ENCODE measurements at regions not wholly inside any gene's neighbourhood (a gene's known extent, or its start where the extent isn't known, plus 50 kb on each side); places are given as distances from the start of the nearest gene placed in this dataset.
A peak's percentile ranks its signal among the peaks of the same experiment; 100 is the strongest.

DNA sequence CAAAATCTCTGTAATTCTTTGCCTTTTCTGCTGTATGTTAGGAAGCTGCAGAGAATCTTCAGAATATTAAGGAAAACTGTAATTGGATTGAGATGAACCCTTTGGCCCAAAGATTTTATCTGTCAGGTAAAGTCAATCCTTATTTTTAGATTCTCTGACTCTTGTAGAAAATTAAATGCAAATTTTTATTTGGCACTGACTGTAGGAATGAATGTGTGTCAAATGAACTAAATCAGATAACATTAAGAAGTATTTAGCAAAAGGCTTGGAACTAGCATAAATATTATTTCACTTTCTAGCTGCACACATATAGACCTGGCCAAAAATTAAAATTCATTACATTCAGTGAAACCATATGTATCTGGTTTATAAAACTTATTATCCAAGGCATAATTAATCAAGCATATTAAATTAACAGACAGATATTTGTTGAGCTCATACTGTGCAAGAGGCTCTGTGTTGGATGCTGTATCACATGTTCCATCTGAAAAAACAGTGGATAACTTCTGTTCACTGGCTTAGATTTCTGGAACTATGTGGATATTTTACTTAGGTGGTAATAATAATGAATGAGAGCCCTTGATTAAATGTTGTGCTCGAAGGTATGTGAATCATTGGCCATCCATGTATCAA lies 124.8 kb downstream of the HDGFL1 start:
- peak; percentile 62 for TF ChIP-seq GATA3 (IDR thresholded peaks at IDR 0.05; ENCODE audit: low read depth, low read length)
- no peak for TF ChIP-seq GATA2 (IDR thresholded peaks at IDR 0.05; ENCODE audit: low read depth, low read length)
